SW480 (cell line): ENCODE measurements at regions not wholly inside any gene's neighbourhood (a gene's known extent, or its start where the extent isn't known, plus 50 kb on each side); places are given as distances from the start of the nearest gene placed in this dataset.
A peak's percentile ranks its signal among the peaks of the same experiment; 100 is the strongest.

Experiments
- DNase-seq: peaks from one replicate; pipeline ENCODE4 v3.0.0-alpha.2; 2016; ENCODE audit warnings: low spot score

DNA sequence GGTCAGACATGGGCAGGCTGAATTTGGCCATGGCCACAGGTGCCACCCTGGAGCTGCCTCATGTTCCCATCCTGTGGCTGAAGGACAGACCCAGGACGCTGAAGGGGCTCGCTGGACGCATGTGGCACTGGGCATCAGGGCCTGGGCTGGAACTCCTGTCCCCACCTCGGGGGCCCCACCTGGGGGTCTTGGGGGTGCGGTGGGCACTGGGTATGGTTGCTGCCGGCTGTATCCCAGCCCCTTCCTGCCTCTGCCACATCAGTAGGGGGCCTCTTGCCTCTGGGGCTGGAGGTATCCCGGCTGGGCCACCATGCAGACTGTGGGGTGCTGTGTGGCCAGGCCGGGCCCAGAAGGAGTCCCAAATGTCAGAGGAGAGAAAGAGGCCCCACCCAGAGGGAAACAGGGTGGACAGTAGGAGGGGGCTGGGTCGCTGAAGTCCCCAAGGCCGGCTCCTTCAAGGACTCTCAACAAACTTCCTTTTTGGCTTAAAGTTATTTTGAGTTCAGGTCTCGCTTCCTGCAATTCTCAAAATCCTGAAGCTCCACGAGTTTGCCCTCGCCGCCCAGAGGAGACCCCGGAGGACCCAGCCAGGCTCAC lies 78.7 kb downstream of the SIK1 start:
- no peak for DNase-seq

DNA sequence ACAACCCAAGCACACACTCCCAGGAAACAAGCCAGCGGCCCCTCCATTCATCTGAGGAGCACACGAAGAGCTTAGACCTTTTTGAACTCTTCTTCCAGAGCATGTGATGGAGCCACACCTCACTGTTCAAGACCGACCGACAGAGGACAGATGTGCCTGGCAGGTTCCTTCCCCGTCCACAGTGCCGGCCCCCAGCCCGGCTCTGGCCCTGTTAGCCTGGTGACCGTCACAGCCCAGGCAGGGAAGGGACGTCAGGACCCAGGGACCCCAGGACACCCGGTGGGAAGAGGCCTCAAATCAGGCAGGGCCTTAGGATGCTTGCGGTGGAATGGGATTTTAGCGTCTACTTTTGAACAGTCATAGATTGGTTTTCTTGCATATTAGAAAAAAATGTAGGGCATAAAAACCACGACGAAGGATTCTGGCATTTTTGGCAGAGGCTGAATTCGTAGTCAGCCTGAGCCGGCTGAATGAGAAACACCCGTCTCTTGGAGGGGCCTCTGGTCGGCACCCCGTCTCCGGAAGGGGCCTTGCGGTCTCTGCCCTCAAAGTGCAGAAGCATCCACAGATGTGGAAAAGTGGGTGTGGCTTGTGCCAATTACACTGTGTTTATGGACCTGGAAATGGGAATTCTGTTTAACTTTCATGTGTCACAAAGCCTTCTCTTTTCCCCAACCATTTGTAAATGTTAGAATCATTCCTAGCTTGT lies 79.3 kb downstream of the SIK1 start:
- DNase-seq = peak; percentile 77

DNA sequence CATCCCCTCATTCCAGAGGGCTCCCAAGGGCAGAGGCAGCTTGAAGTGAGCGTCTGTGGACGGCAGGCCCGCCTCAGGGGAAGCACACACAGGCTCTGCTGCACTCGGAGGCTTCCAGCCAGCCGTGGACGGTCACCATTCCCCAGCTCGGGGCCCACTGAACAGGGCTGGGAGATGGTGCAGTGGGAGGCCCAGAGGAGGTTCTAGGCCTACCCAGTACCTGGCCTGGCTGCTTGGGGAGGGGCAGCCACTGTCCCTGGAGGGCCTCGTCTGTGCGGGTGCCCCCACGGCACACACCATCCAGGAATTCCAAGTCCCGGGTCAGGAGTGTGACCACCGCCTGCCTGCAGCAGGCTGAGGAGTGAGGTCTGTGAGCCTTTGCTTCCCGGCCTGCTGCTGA lies 80.4 kb downstream of the SIK1 start:
- no peak for DNase-seq

DNA sequence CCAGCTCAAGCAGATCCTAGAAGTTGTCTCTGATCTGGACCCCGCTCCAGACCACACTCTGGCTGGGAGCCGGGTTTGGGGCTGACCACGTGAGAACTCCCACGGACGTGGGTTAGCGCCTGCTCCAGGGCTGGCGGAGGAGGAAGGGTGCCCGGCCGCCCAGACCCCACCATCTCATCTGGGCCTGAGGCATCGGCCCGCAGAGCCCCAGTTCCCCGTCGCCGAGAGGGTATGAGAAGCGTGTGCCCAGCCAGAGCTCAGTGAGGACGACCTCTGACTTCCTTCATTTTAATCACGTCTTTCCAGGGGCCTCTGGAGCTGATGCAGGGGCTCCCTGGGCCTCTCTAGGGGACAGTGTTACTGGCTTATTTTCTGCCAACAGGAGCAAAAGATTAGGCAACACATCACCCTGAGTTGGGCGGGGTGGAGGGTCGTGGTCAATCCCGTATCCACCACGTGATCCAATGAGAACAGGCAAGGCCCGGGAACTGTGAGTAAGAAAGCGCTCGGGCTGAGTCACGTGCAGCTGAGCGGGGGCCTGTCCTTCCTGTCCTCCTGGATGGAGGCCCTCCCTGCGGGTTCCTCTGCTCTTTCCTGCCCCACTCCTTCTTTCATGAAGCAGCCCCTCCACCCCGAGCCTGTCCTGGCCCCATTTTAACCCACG lies 81.1 kb downstream of the SIK1 start:
- peak; percentile 57 for DNase-seq

DNA sequence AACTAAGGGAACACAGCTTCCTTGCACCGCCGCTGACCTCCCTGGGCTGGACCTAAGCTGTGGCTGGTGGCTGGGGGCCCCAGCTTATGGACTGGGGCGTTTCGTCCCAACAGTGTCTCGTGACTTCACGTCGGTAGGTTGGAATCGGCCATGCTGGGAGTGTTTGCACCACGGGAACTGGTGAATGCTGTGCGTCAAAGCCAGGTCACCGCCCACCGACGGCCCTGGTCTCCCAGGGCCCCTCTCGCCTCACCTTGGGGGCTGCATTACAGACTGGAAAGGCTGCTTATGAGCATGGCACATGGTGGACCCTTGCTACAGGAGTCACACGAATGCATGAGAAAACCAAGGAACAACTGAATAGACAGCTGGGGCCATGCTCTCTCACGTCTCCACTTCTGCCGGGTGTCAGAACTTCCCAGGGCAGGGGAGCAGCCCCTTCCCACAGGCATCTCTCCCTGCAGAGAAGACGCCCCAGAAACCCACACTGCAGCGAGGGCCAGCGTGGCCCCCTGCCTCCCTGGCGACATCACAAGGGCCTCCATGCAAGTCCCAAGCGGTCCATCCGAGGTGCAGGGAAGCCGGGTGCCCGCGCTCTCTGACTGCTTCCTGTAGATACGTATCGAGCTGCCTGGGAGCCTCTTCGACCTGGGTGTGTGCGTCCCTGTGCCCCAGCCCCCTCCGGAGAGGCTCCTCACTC lies 81.7 kb downstream of the SIK1 start:
- no peak for DNase-seq

DNA sequence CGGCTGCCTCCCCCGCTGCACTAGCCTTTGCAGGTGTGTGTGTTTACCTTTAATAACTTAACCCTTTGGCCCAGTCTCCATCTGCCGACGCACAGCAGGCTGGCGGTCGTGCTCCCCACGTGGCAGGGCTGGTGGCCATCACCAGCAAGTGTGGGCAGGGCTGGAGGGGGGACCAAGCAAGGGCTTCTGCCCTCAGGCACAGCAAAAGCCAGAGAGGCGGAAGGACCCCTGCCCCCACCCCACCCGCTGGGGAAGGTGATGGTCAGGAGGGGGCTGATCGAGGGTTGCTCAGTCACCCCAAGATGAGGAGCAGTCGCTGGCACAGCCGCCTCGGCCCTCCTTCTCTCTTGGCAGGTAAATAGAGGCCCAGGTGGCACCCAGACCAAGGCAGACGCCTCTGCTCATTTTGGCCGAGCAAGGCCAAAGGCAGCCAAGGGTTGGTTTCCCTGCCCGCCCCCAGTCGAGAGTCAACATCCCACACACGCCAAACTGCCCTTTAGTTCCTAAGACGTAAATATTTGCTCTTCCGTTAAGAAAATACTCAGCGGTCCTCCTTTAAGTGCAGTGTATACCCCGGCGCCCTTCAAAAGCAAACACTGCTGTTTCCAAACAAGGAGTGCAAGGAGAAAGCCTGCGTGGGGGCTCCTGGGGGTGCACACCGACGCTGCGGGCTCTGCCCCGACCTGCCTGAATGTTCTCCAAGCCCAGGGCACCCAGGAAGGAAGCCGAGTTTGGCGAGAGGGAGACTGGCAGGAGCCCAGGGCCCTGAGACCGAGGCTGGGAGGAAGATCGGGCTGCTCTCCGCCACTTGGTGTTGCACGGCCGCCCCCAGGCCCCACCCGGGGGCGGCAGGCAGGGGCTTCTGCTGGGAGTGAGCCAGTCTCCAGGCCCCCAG lies 82.7 kb downstream of the SIK1 start:
- no peak for DNase-seq

DNA sequence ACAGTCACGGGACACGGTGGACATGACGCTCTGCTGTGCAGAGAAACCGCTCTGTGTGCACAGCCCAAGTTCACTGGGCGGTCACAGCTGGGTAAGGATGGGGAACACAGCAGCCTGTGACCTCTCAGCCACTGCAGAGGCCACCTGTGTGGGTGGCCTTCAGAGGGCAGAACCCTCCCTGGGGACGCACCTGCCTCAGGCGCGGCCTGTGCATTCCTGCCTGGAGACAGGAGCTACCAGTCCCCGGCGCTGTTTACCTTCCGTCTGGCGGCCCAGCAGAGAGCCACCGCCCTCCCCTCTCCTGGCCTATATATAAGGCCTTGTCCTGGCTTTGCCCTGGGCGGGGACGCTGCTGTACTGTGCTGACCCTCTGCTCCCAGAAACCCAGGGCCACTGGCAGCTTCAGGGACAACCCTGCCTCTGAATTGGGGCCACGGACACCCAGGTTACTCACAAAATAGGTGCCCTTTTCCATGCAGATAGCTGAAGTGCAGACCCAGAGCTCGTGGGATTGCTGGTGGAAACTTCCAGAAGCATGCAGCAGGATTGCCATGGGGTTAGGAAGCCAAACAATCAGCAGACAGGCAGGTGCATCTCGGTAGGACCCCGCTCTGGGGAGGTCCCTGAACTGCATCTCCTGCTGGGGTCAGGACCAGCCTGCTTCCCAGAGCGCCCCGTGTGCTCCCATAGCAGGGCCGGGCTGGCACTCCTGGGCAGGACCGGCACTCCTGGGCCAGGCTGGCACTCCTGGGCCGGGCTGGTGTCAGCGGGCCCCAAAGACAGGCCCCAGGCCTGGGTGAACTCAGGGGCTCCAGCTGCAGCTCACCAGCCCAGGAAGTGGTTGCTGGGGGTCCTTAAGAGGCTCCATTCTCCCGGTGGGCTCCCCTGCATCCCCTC lies 83.6 kb downstream of the SIK1 start:
- DNase-seq = peak; percentile 93

DNA sequence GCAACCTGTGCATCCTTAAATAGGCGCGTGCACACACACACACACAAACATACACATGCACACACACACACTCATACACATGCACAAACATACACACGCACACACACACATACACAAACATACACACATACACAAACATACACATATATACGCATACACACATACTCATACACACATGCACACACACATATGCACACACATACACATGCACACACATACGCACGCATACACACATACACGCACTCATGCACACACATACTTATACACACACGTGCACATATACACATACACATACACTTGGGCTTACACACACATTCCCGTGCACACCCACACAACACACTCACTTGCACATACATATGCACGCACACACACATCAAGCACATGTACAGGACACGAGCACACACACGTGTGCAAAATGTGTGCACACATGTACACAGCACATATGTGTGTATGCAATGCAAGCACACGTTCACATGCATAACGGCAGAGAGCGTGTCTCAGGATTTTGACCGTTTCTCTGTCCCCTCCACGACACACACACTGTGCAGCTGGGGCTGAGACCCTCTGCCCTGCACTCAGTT lies 84.5 kb downstream of the SIK1 start:
- DNase-seq = no peak

DNA sequence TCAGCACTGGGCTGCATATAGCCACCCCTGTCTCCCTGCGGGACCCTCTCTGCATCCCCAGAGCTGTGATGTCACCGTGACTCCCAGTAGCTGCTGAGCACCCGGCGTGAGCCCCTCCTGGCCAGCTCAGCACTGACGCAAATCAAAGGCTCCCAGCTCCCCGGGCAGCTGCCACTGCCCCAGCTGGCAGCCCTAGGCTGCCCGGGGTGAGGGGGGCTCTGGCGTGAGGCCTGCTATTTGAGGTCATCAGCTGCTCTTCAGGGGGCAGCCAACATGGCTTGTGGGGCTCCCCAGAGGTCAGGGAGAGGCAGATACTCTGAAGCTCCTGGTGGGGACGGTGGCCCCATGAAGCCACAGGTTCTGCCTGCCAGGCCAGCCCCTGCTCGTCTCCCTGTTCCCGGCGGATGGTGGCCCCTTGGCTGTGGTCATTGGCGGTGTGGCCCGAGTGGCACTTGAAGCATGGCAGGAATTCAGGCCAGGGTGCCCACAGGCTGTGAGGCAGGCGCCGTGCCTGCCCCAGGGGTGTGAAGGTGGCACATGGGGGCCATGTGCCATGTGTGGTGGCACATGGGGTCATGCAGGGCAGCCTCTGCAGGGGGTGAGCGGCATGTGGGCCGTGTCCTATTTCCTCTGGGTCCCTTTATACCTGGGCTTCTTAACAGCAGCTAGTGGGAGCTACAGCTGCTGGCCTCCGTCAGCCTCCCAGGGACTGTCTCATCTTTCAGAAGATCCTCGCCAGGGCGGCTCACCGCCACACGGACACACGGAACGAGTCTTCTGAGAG lies 85.4 kb downstream of the SIK1 start:
- DNase-seq = peak; percentile 37

DNA sequence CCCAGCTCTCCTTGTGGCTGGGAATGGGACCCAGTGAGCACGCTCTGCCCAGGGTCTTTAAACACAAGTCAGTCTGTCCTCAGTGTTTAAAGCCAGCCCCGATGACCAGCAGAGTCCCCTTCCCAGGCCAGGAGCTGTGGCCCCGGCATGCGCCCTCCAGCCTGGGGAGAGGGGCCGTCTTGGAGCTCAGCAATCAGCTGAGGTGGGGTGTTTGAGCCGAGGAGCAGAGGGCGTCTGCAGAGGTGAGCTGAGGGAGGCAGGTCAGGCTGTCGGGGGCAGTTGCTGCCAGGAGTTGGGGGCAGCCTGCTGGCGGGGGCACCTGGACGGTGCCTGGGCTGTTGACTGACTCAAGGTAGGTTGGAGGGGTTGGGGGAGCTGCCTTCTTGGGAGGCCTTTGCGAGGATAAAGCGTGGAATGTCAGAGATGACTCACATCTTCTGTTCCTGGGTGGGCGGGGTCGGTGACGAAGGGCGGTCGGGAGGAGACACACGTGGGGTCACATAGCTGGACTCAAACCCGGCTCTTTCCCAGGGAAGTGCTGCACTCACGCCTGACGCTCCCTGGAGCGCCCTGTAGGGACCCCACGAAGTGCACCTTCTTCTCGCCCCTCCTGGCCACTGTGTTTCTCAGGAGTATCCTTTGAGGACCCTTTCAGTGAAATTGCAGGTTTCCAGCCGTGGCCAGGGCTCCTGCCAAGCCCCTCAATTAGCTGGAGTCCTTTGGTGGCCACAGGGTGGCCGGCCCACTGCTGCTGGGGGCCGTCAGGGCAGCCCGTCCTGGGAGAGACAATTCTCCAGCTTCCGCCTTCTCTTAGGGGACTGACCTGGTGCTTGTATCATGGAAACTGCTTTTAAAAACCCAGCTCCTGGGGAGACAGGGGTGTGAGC lies 86.2 kb downstream of the SIK1 start:
- DNase-seq = peak; percentile 85

DNA sequence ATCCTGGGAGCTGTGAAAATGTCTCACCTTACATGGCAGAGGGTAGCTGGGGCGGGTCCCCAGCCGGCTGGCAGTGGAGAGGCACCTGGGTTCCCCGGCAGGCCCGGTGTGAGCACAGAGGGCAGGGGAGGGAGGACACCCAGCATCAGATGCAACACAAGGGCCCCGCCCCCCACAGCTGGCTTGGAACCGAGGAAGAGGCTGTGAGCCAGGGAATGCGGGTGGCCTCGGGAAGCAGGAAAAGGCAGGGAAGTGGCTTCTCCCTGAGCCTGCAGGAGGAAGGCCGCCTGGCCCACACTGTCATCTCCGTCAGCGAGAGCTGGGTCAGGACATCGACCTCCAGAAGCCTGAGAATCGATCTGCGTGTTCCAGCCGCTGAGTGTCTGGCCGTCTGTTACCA lies 87.3 kb downstream of the SIK1 start:
- no peak for DNase-seq

DNA sequence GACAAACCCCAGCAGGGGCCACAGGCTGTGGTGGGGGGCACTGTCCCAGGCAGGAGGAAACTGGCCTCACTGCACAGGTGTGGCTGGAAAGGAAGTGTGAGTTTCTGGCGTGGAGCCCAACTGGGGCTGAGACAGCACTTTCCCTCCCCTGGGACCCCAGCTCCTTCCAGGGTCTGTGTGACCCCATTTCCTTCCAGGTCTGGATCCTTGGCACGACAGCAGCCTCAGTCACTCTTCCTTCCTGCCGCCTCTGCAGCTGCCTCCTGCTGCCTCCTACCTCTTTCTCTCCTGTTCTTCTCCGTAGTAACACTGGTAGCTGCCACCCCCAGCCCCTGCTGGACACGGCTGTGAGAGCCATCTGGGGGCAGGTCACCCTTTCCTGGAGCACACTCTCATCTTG lies 88.0 kb downstream of the SIK1 start:
- DNase-seq = no peak

DNA sequence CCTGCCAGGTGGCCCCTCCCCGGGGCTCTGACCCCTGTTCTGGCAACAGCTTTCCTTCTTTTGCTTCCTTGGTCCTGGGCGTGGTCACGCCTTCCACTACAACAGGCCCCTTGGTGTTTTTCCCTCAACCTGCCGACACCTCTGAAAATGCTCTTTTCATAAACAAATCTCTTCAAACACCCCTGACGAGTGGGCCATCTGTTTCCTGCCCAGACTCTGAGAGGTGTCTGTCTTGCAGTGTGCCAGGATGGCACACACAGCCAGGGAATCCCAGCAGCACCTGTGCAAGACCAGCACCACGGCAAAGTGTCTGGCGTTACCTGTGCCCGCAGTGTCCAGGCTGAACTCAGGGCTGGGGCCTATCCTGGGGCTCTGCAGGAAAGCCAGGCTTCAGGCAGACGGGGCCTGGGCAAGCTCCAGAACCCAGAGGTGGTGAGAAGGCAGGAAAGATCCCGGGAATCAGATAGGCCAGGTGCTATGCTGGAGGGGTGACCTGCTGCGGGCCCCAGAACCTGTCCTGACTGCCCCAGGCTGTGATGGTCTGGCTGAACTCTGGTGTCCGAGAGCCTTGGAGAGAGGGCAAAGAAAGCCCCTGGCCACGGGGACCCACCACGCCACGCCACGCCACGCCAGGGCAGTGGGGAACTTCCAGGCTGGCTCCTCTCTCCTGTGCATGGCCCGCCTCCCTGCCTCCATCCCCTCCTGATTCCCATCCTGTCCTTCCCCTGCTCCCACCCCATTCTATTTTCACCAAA lies 88.9 kb downstream of the SIK1 start:
- no peak for DNase-seq

DNA sequence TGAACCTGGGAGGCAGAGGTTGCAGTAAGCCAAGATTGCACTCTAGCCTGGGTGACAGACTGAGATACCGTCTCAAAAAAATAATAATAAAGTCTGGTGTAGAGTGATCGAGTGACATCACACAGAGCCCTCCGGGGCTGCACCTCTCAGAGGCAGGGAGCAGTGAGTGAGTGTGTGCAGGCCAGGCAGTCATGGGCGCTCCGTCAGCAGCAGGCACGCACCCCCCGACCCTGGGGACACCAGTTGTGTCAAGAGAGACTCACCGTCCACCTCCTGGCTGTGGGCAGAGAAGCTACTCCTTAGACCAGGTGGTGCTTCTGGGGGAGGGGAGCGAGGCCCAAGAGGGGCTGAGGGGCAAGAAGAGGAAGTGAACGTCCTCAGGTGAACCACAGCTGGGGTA lies 91.8 kb downstream of the SIK1 start:
- DNase-seq = no peak

DNA sequence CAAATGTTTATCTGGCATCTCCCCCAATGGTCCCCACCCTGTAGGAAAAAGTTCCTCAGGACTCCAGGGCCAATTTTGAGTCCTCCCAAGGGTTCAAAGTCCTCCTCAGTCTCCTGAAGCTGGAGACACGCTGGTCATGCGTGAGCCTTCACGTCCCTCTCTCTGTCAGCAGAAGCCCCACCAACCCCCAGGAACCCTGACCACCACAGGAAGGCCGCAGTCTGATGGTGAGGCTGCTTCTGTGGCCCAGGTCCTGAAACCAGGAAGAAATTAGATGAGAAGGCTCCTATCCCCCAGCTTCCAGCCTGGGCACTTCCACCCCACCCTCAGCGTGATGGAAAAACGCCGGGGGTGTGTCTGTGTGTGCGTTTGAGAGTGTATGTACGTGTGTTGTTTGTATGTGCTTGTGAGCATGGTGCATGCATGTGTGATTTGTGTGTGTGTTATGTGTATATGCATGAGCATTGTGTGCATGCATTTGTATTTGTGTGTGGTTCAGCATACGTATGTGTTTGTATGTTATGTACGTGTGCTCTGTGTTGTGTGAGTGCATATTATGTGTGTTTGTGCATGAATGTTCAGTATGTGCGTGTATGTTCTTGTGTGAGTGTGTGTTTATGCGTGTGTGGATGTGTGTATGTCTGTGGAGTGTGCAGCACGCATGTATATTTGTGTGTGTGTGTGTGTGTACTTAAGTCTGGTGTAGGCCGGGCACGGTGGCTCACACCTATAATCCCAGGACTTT lies 92.5 kb downstream of the SIK1 start:
- DNase-seq = no peak

DNA sequence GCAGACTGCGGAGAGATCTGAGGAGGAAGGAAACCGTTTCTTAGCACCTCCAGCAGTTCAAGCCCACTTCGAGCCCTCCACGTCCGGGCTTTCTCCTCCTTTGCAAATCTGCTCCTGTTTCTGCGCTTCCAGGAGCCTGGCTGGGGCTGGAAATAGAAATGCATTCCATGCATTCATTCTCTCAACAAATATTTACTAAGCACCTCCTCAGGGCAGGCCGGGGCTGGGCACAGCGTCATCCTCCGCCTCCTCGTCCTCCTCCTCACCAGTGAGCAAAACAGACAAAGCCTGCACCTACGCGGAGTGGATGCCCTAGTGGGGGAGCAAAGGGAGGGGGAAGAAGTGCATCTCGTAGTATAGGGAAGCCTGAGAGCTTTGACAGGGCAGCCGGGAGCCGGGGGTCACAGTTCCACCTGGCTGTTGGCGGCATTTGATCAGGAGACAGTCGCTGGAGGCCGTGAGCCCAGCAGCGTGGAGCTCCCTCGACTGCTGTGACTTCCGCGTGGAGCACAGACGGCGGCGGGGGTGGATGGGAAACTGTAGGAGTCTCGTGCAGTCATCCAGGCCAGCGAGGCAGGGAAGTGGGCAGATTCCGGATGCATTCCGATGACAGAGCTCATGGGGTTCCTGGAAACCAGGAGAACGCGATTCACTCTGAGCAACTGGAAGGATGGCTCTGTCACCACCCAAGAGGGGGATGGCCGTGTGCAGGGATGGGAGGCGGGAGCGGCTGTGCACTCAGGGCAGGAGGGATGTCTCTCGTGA lies 93.5 kb downstream of the SIK1 start:
- DNase-seq = peak; percentile 71
